Naive B cell (primary cell): ENCODE measurements at regions not wholly inside any gene's neighbourhood (a gene's known extent, or its start where the extent isn't known, plus 50 kb on each side); places are given as distances from the start of the nearest gene placed in this dataset.

Source experiments
- ATAC-seq, 2 donors: fragments of 150-1000 bp; cut with Tn5 transposase; 2 replicates each; pipeline ENCODE4 v1.10.0; 2021; ENCODE audit warnings: low read depth in 2 of 2, mild to moderate bottlenecking in 2 of 2, moderate library complexity in 2 of 2
- DNase-seq: peaks from one replicate; pipeline ENCODE4 v3.0.0; 2022
- H3K27ac Mint-ChIP-seq, 6 donors: one replicate each; pipeline ENCODE4 v1.8.0; 2020 to 2022; ENCODE audit warnings: mild to moderate bottlenecking in 6 of 6, mixed read lengths in 6 of 6, moderate library complexity in 5 of 6, inconsistent platforms in 2 of 6
- H3K27me3 Mint-ChIP-seq, 3 donors: one replicate each; pipeline ENCODE4 v1.8.0; 2021 to 2022; ENCODE audit warnings: mixed read lengths in 3 of 3, mild to moderate bottlenecking in 1 of 3
- H3K36me3 Mint-ChIP-seq, 2 donors: one replicate each; pipeline ENCODE4 v1.8.0; 2020 to 2022; ENCODE audit warnings: mixed read lengths in 2 of 2, inconsistent platforms in 1 of 2, mild to moderate bottlenecking in 1 of 2
- H3K4me1 Mint-ChIP-seq, 3 donors: one replicate each; pipeline ENCODE4 v1.8.0; 2020 to 2022; ENCODE audit warnings: mixed read lengths in 3 of 3, inconsistent platforms in 1 of 3, mild to moderate bottlenecking in 1 of 3, moderate library complexity in 1 of 3
- H3K4me3 Mint-ChIP-seq, 8 donors: one replicate each; pipeline ENCODE4 v1.8.0; 2020 to 2022; ENCODE audit warnings: mild to moderate bottlenecking in 8 of 8, mixed read lengths in 8 of 8, moderate library complexity in 8 of 8, inconsistent platforms in 2 of 8
- H3K9me3 Mint-ChIP-seq, 7 donors: one replicate each; pipeline ENCODE4 v1.8.0; 2020 to 2022; ENCODE audit warnings: mixed read lengths in 7 of 7, mild to moderate bottlenecking in 5 of 7, inconsistent platforms in 2 of 7, moderate library complexity in 1 of 7

GRCh38 chr7:35446091-35446490 lies 192.2 kb upstream of the TBX20 start:
- Mint-ChIP-seq H3K9me3 (peaks cover 0 to 4% (median 0%) of the 10 kb centered on the region in 7 donors), H3K4me3 (no peak overlapping the region), H3K4me1 (no peaks in the 10 kb centered on the region), H3K27ac (no peak overlapping the region), H3K36me3 (no peaks in the 10 kb centered on the region), H3K27me3 (peaks cover 15 to 49% (median 36%) of the 10 kb centered on the region in 3 donors)
- DNase-seq (no peak), ATAC-seq (no peak)

- Mint-ChIP-seq H3K9me3 (peaks cover 0 to 11% (median 0%) of the 10 kb centered on the region in 7 donors), H3K27ac (no peak overlapping the region), H3K4me1 (no peaks in the 10 kb centered on the region), H3K4me3 (no peak overlapping the region), H3K27me3 (peaks cover 0 to 10% (median 9%) of the 10 kb centered on the region in 3 donors), H3K36me3 (no peaks in the 10 kb centered on the region)
- ATAC-seq (no peak), DNase-seq (no peak)
Measured at GRCh38 chr7:35437619-35438275, 183.8 kb upstream of the TBX20 start.

GRCh38 chr7:35436452-35436851 lies 182.6 kb upstream of the TBX20 start:
- Mint-ChIP-seq H3K27ac (no peak overlapping the region), H3K4me3 (no peak overlapping the region), H3K4me1 (no peaks in the 10 kb centered on the region), H3K36me3 (no peaks in the 10 kb centered on the region), H3K27me3 (peaks cover 0 to 10% (median 10%) of the 10 kb centered on the region in 3 donors), H3K9me3 (peaks cover 0 to 19% (median 2%) of the 10 kb centered on the region in 7 donors)
- no peak for DNase-seq
- no peak for ATAC-seq

GRCh38 chr7:35430547-35431153 lies 176.8 kb upstream of the TBX20 start:
- H3K27ac Mint-ChIP-seq: no peak overlapping the region
- DNase-seq (no peak), ATAC-seq (no peak)
- no peaks in the 10 kb centered on the region for H3K4me1 Mint-ChIP-seq
- peaks cover 8 to 38% (median 18%) of the 10 kb centered on the region in 3 donors for H3K27me3 Mint-ChIP-seq
- peaks cover 0 to 35% (median 11%) of the 10 kb centered on the region in 7 donors for H3K9me3 Mint-ChIP-seq
- H3K36me3 Mint-ChIP-seq: no peaks in the 10 kb centered on the region
- H3K4me3 Mint-ChIP-seq: no peak overlapping the region

GRCh38 chr7:35424869-35425495 lies 171.1 kb upstream of the TBX20 start:
- Mint-ChIP-seq H3K36me3 (no peaks in the 10 kb centered on the region), H3K27ac (no peak overlapping the region), H3K4me1 (no peaks in the 10 kb centered on the region), H3K27me3 (peaks cover 23 to 44% (median 23%) of the 10 kb centered on the region in 3 donors), H3K9me3 (peaks cover 0 to 8% (median 0%) of the 10 kb centered on the region in 7 donors), H3K4me3 (no peak overlapping the region)
- ATAC-seq (peak; percentile 51 to 65), DNase-seq (peak; percentile 15)

- Mint-ChIP-seq H3K4me3 (no peak overlapping the region), H3K27ac (no peak overlapping the region), H3K27me3 (peaks cover 24 to 44% (median 27%) of the 10 kb centered on the region in 3 donors), H3K9me3 (peaks cover 0 to 8% (median 0%) of the 10 kb centered on the region in 7 donors), H3K36me3 (no peaks in the 10 kb centered on the region), H3K4me1 (no peaks in the 10 kb centered on the region)
- ATAC-seq (no peak), DNase-seq (no peak)
Measured at GRCh38 chr7:35424440-35424839, 170.5 kb upstream of the TBX20 start.

- peaks cover 16 to 34% (median 27%) of the 10 kb centered on the region in 3 donors for H3K27me3 Mint-ChIP-seq
- no peak for DNase-seq
Measured at GRCh38 chr7:35422715-35423114, 168.8 kb upstream of the TBX20 start.

GRCh38 chr7:35420656-35421055 lies 166.8 kb upstream of the TBX20 start:
- no peak overlapping the region for H3K4me3 Mint-ChIP-seq
- ATAC-seq: no peak
- peaks cover 16 to 18% (median 16%) of the 10 kb centered on the region in 3 donors for H3K27me3 Mint-ChIP-seq
- H3K4me1 Mint-ChIP-seq: no peaks in the 10 kb centered on the region
- H3K27ac Mint-ChIP-seq: no peak overlapping the region
- no peaks in the 10 kb centered on the region for H3K36me3 Mint-ChIP-seq
- no peaks in the 10 kb centered on the region for H3K9me3 Mint-ChIP-seq
- DNase-seq: no peak

More at GRCh38 chr7:35422715-35423114, 168.8 kb upstream of the TBX20 start:
- Mint-ChIP-seq H3K36me3 (no peaks in the 10 kb centered on the region), H3K4me1 (no peaks in the 10 kb centered on the region), H3K27ac (no peak overlapping the region), H3K9me3 (peaks cover 0 to 8% (median 0%) of the 10 kb centered on the region in 7 donors), H3K4me3 (no peak overlapping the region)
- ATAC-seq: no peak

GRCh38 chr7:35419391-35419755 lies 165.5 kb upstream of the TBX20 start:
- Mint-ChIP-seq H3K27me3 (peaks cover 12 to 16% (median 15%) of the 10 kb centered on the region in 3 donors), H3K4me1 (no peaks in the 10 kb centered on the region), H3K9me3 (no peaks in the 10 kb centered on the region), H3K36me3 (no peaks in the 10 kb centered on the region), H3K27ac (no peak overlapping the region), H3K4me3 (no peak overlapping the region)
- DNase-seq (no peak), ATAC-seq (no peak)

GRCh38 chr7:35418716-35419390 lies 165.0 kb upstream of the TBX20 start:
- DNase-seq: no peak
- Mint-ChIP-seq H3K9me3 (no peaks in the 10 kb centered on the region), H3K4me3 (no peak overlapping the region), H3K27me3 (peaks cover 6 to 11% (median 10%) of the 10 kb centered on the region in 3 donors), H3K4me1 (no peaks in the 10 kb centered on the region), H3K36me3 (no peaks in the 10 kb centered on the region), H3K27ac (no peak overlapping the region)
- no peak for ATAC-seq

- H3K27ac Mint-ChIP-seq: no peak overlapping the region
- peaks cover 10 to 13% (median 11%) of the 10 kb centered on the region in 3 donors for H3K27me3 Mint-ChIP-seq
- DNase-seq: no peak
Measured at GRCh38 chr7:35416568-35416967, 162.7 kb upstream of the TBX20 start.

GRCh38 chr7:35415411-35415822 lies 161.5 kb upstream of the TBX20 start:
- Mint-ChIP-seq H3K9me3 (peaks cover 0 to 2% (median 0%) of the 10 kb centered on the region in 7 donors), H3K4me3 (no peak overlapping the region), H3K27ac (no peak overlapping the region), H3K4me1 (no peaks in the 10 kb centered on the region), H3K27me3 (peaks cover 13 to 20% (median 13%) of the 10 kb centered on the region in 3 donors), H3K36me3 (no peaks in the 10 kb centered on the region)
- no peak for DNase-seq
- ATAC-seq: no peak

More at GRCh38 chr7:35416568-35416967, 162.7 kb upstream of the TBX20 start:
- Mint-ChIP-seq H3K4me1 (no peaks in the 10 kb centered on the region), H3K4me3 (no peak overlapping the region), H3K36me3 (no peaks in the 10 kb centered on the region), H3K9me3 (peaks cover 0 to 2% (median 0%) of the 10 kb centered on the region in 7 donors)
- ATAC-seq: no peak

- Mint-ChIP-seq H3K27ac (no peak overlapping the region), H3K9me3 (peaks cover 0 to 2% (median 0%) of the 10 kb centered on the region in 7 donors), H3K27me3 (peaks cover 15 to 18% (median 17%) of the 10 kb centered on the region in 3 donors), H3K36me3 (no peaks in the 10 kb centered on the region), H3K4me1 (no peaks in the 10 kb centered on the region), H3K4me3 (no peak overlapping the region)
- DNase-seq: no peak
- ATAC-seq: no peak
Measured at GRCh38 chr7:35411331-35411730, 157.4 kb upstream of the TBX20 start.
